ENCODE measurements at regions not wholly inside any gene's neighbourhood (a gene's known extent, or its start where the extent isn't known, plus 50 kb on each side); places are given as distances from the start of the nearest gene placed in this dataset.
A peak's percentile ranks its signal among the peaks of the same experiment; 100 is the strongest.

DNA sequence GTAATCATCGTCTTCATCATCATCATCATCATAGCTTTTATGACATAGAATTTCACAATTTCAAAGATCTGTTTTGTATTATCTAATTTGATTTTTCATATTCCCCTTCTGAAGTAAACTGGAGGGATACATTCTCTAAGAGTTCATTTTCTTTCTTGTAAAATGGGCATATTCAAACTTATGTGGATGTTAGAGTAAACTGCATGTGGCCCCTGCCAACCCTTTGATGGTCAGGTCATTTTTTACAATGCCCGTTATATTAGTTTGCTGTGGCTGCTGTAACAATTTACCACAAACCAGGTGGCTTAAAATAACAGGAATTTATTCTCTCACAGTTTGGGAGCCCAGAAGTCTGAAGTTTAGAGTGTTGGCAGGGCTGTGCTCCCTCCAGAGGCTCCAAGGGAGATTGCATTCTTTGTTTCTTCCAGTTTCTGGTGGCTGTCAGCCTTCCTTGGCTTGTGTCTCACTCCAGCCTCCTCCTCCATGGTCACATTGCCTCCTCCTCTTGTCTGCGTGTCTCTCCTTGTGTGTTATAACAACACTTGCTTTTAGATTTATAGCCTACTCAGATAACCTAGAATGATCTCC lies 127.5 kb upstream of the MMADHC start:
- intact Hi-C loops (cut with micrococcal nuclease): loop anchor here (1.0 kb wide), 1 partner anchor 118 kb away; no protein-coding TSS in a partner anchor
- peak; percentile 35 for DNase-seq (ENCODE audit: low read depth, low spot score)
- CTCF ChIA-PET: no interaction called here
- Histone ChIP-seq H3K9me2 (ENCODE audit: insufficient read depth) (no peaks in the 10 kb centered on the region; the same call in 1 of the 2 replicates), H3K9me3 (ENCODE audit: control insufficient read depth in 1 of 2, insufficient read depth in 1 of 2, low read depth in 1 of 2, low read length in 2 of 2) (no peaks in the 10 kb centered on the region), H3K36me3 (ENCODE audit: control insufficient read depth in 1 of 2, insufficient read depth in 2 of 2, low read length in 2 of 2) (no peaks in the 10 kb centered on the region), H3K9ac (ENCODE audit: low read length) (no peak overlapping the region), H3K27me3 (ENCODE audit: insufficient read depth, low read length) (no peaks in the 10 kb centered on the region), H3K4me3 (replicated peaks in 1 of 2; ENCODE audit: low read depth in 1 of 2, low read length in 2 of 2) (no peak overlapping the region), H3K27ac (ENCODE audit: low read depth, low read length) (no peak overlapping the region), H3K4me2 (ENCODE audit: low read length) (no peak overlapping the region), H3K4me1 (ENCODE audit: control insufficient read depth in 1 of 2, insufficient read depth in 2 of 2, low read length in 2 of 2) (no peaks in the 10 kb centered on the region), H3K79me2 (ENCODE audit: insufficient read depth, low read length) (no peaks in the 10 kb centered on the region), H4K20me1 (ENCODE audit: insufficient read depth) (no peaks in the 10 kb centered on the region), H2AFZ (ENCODE audit: low read depth, low read length, poor library complexity, severe bottlenecking) (no peak overlapping the region)
- RAD21 ChIA-PET (ENCODE audit: low non-redundant PET in 1 of 2, low total read pairs in 2 of 2, uncharacterized antibody in 2 of 2, unreplicated experiment in 2 of 2): no interaction called here
- peak; percentile 97 for ATAC-seq
- TF ChIP-seq POLR2AphosphoS5 (IDR thresholded peaks at IDR 0.05; ENCODE audit: low read depth, low read length) (no peak), EGR1 (IDR thresholded peaks at IDR 0.05; ENCODE audit: low read depth) (no peak), RAD21 (IDR thresholded peaks at IDR 0.05; ENCODE audit: low read depth) (peak; percentile 58), EZH2 (IDR thresholded peaks at IDR 0.05) (no peak), CTCF (IDR thresholded peaks at IDR 0.05 in 2 of 3, conservative IDR thresholded peaks at IDR 0.05 in 1 of 3; ENCODE audit: borderline replicate concordance in 1 of 3, insufficient read depth in 1 of 3, low read depth in 2 of 3, low read length in 2 of 3) (peak; percentile 36 to 75 (median 70); a peak in 5 of 6 replicates)
- no TSS peak for BruUV-seq (replicated peaks)
- POLR2A ChIA-PET: no interaction called here

DNA sequence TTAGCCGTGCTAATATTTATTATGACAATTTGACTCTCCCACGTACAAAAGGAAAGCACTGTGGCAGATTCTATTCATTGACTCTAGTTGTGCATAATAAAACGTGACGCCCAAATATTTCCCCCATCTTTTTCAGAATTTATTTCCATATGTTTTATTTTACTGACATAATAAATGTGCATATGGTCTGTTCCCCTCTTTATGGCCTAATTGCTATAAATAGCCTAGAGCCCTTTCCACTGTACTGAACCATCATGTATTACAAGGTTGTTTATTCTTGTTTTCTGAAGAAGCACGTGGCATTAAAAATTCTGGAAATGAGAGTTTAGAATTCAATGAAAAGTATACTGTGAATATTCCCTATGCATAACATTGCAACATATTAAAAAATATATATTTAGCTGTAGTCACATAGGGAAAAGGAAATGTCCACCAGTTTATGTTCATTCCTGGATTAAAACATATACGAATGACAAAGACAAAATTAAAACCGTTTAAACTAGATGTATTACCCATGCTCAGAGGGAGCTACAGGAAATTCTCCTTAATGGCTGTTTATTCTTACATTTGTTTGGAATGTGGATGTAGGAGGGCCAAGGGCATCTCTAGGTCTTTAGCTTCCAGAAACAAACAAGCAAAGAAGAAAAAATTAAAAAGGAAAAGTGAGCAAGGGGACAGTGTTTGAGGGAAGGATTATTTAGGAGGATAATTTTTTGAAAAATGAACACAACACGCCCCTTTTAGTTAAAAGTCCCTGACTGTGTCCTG lies 122.1 kb upstream of the MMADHC start:
- H3K36me3 ChIP-seq (ENCODE audit: control insufficient read depth in 1 of 2, insufficient read depth in 2 of 2, low read length in 2 of 2): no peaks in the 10 kb centered on the region
- H3K4me1 ChIP-seq (ENCODE audit: control insufficient read depth in 1 of 2, insufficient read depth in 2 of 2, low read length in 2 of 2): no peaks in the 10 kb centered on the region
- no peak overlapping the region for H3K27ac ChIP-seq (ENCODE audit: low read depth, low read length)
- H3K9ac ChIP-seq (ENCODE audit: low read length): no peak overlapping the region
- no peaks in the 10 kb centered on the region for H3K9me3 ChIP-seq (ENCODE audit: control insufficient read depth in 1 of 2, insufficient read depth in 1 of 2, low read depth in 1 of 2, low read length in 2 of 2)
- ATAC-seq (no peak), DNase-seq (ENCODE audit: low read depth, low spot score) (no peak)
- no peak overlapping the region for H3K4me2 ChIP-seq (ENCODE audit: low read length)
- BruUV-seq (replicated peaks): no TSS peak
- H4K20me1 ChIP-seq (ENCODE audit: insufficient read depth): no peaks in the 10 kb centered on the region
- H3K27me3 ChIP-seq (ENCODE audit: insufficient read depth, low read length): no peaks in the 10 kb centered on the region
- H3K9me2 ChIP-seq (ENCODE audit: insufficient read depth): no peaks in the 10 kb centered on the region
- H3K4me3 ChIP-seq (replicated peaks in 1 of 2; ENCODE audit: low read depth in 1 of 2, low read length in 2 of 2): no peak overlapping the region
- CTCF ChIA-PET: no interaction called here
- intact Hi-C loops (cut with micrococcal nuclease): no loop called here
- RAD21 ChIA-PET (ENCODE audit: low non-redundant PET in 1 of 2, low total read pairs in 2 of 2, uncharacterized antibody in 2 of 2, unreplicated experiment in 2 of 2): no interaction called here
- H3K79me2 ChIP-seq (ENCODE audit: insufficient read depth, low read length): no peaks in the 10 kb centered on the region
- no peak overlapping the region for H2AFZ ChIP-seq (ENCODE audit: low read depth, low read length, poor library complexity, severe bottlenecking)
- POLR2A ChIA-PET: no interaction called here
- TF ChIP-seq POLR2A (IDR thresholded peaks at IDR 0.05; ENCODE audit: borderline replicate concordance, extremely low read depth, insufficient read depth, insufficient read length) (no peak), TCF7L2 (IDR thresholded peaks at IDR 0.05; ENCODE audit: borderline replicate concordance, extremely low read depth, insufficient read depth, insufficient read length) (no peak), SP1 (IDR thresholded peaks at IDR 0.05; ENCODE audit: low read depth) (no peak), SRF (IDR thresholded peaks at IDR 0.05; ENCODE audit: low read depth) (no peak), FOSL1 (IDR thresholded peaks at IDR 0.05; ENCODE audit: low read depth) (no peak), YY1 (IDR thresholded peaks at IDR 0.05; ENCODE audit: extremely low read depth, insufficient replicate concordance, low read depth, low read length) (no peak), SIN3A (IDR thresholded peaks at IDR 0.05; ENCODE audit: low read depth) (no peak), EZH2phosphoT487 (IDR thresholded peaks at IDR 0.05; ENCODE audit: borderline replicate concordance) (no peak), EZH2 (IDR thresholded peaks at IDR 0.05) (no peak), CEBPB (IDR thresholded peaks at IDR 0.05; ENCODE audit: low read depth) (no peak)
- TF ChIP-seq, protein P1, sequence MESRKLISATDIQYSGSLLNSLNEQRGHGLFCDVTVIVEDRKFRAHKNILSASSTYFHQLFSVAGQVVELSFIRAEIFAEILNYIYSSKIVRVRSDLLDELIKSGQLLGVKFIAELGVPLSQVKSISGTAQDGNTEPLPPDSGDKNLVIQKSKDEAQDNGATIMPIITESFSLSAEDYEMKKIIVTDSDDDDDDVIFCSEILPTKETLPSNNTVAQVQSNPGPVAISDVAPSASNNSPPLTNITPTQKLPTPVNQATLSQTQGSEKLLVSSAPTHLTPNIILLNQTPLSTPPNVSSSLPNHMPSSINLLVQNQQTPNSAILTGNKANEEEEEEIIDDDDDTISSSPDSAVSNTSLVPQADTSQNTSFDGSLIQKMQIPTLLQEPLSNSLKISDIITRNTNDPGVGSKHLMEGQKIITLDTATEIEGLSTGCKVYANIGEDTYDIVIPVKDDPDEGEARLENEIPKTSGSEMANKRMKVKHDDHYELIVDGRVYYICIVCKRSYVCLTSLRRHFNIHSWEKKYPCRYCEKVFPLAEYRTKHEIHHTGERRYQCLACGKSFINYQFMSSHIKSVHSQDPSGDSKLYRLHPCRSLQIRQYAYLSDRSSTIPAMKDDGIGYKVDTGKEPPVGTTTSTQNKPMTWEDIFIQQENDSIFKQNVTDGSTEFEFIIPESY (IDR thresholded peaks at IDR 0.05; ENCODE audit: extremely low read depth, insufficient replicate concordance, low read length): no peak
- TF ChIP-seq, protein P2, sequence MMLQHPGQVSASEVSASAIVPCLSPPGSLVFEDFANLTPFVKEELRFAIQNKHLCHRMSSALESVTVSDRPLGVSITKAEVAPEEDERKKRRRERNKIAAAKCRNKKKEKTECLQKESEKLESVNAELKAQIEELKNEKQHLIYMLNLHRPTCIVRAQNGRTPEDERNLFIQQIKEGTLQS (IDR thresholded peaks at IDR 0.05): no peak
